Mucosa of descending colon (tissue), 3 donors: ENCODE measurements at regions not wholly inside any gene's neighbourhood (a gene's known extent, or its start where the extent isn't known, plus 50 kb on each side); places are given as distances from the start of the nearest gene placed in this dataset.

Experiments
- ATAC-seq: fragments of 200-7000 bp; cut with Tn5 transposase; one replicate; pipeline ENCODE4 v1.9.1; 2020; ENCODE audit warnings: mild to moderate bottlenecking, moderate library complexity
- DNase-seq, 3 donors: peaks; one replicate each; pipeline ENCODE4 v3.0.0-alpha.2; 2020
- H3K36me3 ChIP-seq: fragments of 200-600 bp; one replicate; pipeline ENCODE4 v1.8.0; 2021; ENCODE audit warnings: low read depth, mild to moderate bottlenecking
- H3K4me1 ChIP-seq: fragments of 200-600 bp; one replicate; pipeline ENCODE4 v1.8.0; 2021; ENCODE audit warnings: low read depth, mild to moderate bottlenecking
- H3K4me3 ChIP-seq: fragments of 200-600 bp; one replicate; pipeline ENCODE4 v1.8.0; 2021; ENCODE audit warnings: mild to moderate bottlenecking
- H3K9me3 ChIP-seq: fragments of 200-600 bp; one replicate; pipeline ENCODE4 v1.8.0; 2021; ENCODE audit warnings: mild to moderate bottlenecking
- intact Hi-C, 2 donors: fragments of 100-400 bp; cut with DNase I in 1 of 2; cut with micrococcal nuclease in 1 of 2; formaldehyde crosslinking; loops; one replicate each; pipeline versions ENCODE4 v1.11.0 to v1.11.1; 2022; cut with DNase I, micrococcal nuclease
- TF ChIP-seq, protein P1 (sequence below): fragments of 200-600 bp; IDR thresholded peaks from one replicate; pipeline ENCODE4 v1.8.0; 2022; ENCODE audit warnings: antibody characterized with exemption, mild to moderate bottlenecking
- donor health status: DM: no; HTN: no; CAD: no; lungs with moderate emphysema.
- donor health status: DM: no; HTN: no; CAD: no.
- donor health status: DM: no; HTN: yes; CAD: no.

DNA sequence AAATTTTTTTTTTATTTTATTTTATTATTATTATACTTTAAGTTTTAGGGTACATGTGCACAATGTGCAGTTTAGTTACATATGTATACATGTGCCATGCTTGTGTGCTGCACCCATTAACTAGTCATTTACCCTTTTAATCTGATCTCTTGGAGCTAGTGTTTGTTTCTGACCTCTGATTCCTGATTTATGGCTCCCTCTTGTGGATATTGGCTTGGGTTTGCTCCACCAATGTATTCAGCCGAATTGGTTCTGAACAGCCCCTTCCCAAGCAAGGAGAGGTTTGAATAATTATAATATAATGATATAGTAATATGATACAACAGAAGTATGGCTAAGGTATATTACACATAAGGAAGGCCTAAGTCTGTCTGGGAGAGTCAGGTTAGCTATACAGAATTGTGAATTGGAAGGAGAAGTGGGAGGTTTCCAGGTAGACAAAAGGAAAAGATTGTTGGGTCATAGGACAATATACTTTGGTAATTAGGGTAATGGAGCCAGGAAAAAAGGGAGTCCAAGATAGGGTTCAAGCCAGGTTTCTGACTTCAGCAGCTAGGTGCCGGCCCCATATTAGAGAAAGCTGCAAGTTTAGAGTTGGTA is 53.1 kb upstream of the HMCN1 start:
- H3K36me3 ChIP-seq = no peaks in the 10 kb centered on the region
- DNase-seq = peak in 1 of 3 donors; percentile 57
- TF ChIP-seq, protein P1, sequence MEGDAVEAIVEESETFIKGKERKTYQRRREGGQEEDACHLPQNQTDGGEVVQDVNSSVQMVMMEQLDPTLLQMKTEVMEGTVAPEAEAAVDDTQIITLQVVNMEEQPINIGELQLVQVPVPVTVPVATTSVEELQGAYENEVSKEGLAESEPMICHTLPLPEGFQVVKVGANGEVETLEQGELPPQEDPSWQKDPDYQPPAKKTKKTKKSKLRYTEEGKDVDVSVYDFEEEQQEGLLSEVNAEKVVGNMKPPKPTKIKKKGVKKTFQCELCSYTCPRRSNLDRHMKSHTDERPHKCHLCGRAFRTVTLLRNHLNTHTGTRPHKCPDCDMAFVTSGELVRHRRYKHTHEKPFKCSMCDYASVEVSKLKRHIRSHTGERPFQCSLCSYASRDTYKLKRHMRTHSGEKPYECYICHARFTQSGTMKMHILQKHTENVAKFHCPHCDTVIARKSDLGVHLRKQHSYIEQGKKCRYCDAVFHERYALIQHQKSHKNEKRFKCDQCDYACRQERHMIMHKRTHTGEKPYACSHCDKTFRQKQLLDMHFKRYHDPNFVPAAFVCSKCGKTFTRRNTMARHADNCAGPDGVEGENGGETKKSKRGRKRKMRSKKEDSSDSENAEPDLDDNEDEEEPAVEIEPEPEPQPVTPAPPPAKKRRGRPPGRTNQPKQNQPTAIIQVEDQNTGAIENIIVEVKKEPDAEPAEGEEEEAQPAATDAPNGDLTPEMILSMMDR = peak; percentile 27
- no peak overlapping the region for H3K4me3 ChIP-seq
- H3K9me3 ChIP-seq = no peaks in the 10 kb centered on the region
- H3K4me1 ChIP-seq = no peaks in the 10 kb centered on the region
- intact Hi-C loops = loop anchor here in 1 of 2 donors (10.0 kb wide), 1 partner anchor 366 kb away; the partner anchor contains the start of gene IVNS1ABP
- ATAC-seq = peak; percentile 73

DNA sequence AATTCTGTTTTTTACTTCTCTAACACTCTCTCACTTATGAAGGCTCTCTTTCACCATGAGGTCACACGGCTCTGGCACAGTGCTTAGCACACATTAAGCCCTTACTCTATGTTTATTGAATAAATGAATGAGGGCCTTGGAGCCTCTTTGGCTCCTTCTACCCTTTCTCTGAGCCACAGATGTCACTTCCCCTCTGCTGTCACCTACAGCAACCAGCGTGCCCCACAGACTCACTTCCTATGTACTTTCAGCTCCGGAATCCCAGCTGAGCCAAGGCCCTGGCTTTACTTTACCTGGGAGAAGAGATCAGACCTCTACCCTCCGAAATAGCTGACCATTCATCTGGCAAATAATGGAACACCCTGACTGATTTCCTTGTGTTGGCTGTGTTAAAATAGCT is 53.7 kb upstream of the HMCN1 start:
- no peaks in the 10 kb centered on the region for H3K9me3 ChIP-seq
- no peak overlapping the region for H3K4me3 ChIP-seq
- TF ChIP-seq, protein P1 = no peak
- intact Hi-C loops = loop anchor here in 1 of 2 donors (10.0 kb wide), 1 partner anchor 366 kb away; the partner anchor contains the start of gene IVNS1ABP
- peak; percentile 45 for ATAC-seq
- no peaks in the 10 kb centered on the region for H3K36me3 ChIP-seq
- peak in 2 of 3 donors; percentile 10 to 28 for DNase-seq
- peaks cover 5% of the 10 kb centered on the region for H3K4me1 ChIP-seq

DNA sequence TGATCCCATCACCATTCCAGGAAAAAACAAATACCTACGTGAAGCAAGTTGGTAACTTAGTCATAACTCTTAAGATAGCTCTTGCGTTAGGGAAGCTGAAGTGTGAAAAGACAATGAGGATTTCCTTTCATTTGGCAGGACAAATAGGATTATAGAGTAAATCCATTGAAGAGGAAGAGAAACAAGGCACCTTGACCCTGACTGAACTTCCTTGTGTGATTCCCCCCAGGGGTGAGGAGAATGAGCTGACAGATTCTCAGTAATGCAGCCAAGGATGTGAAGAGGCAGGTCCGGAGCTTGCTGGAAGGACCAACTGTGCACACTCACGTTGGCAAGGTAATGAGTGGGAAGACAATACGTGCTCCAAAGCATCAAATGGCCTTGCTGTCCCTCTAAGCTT is 55.0 kb upstream of the HMCN1 start:
- peaks cover 8% of the 10 kb centered on the region for H3K4me1 ChIP-seq
- TF ChIP-seq, protein P1 = no peak
- intact Hi-C loops = no loop called here
- H3K4me3 ChIP-seq = no peak overlapping the region
- H3K36me3 ChIP-seq = no peaks in the 10 kb centered on the region
- H3K9me3 ChIP-seq = no peaks in the 10 kb centered on the region
- ATAC-seq = no peak
- no peak for DNase-seq

DNA sequence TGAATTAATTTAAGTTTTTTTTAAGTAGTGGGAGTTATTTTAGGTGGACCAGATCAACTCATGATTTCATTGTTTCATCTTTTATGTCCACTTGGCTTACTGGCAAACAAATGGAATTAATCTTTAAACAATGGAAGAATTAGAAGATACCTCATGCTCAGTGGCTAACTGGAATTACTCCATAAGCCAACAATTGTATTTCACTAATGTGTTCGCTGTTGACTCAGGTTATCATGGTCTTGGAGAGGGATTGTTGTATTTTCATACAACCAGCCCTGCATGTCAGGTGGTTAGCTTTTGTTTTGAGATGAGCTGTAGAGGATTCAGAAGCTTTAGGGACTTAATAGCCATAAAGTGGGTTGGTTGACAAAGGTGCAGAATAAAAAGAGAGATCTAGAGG is 57.2 kb upstream of the HMCN1 start:
- DNase-seq (no peak), ATAC-seq (no peak)
- no peak overlapping the region for H3K4me3 ChIP-seq
- intact Hi-C loops = no loop called here
- H3K36me3 ChIP-seq = no peaks in the 10 kb centered on the region
- TF ChIP-seq, protein P1 = no peak
- H3K4me1 ChIP-seq = peaks cover 8% of the 10 kb centered on the region
- H3K9me3 ChIP-seq = no peaks in the 10 kb centered on the region

DNA sequence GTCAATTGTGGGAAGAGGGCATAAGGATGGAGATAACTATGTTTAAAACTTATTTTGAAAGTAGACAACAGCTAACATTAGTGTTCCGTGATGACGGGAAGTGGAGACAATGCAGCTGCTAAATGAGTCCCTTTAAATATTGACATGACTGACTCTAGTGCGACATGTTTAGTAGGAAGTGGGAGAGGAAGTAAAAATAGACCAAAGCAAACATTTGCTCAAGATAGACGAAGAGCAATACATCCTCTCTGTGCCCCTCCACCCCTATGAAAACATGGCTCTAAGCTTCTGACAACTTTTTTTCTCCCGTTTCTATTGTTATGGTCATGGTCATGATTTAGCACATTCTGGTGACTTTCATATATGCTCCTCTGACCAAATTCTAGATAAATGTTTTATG is 60.0 kb upstream of the HMCN1 start:
- no peaks in the 10 kb centered on the region for H3K9me3 ChIP-seq
- TF ChIP-seq, protein P1 = no peak
- DNase-seq (peak in 1 of 3 donors; percentile 18), ATAC-seq (peak; percentile 87)
- peaks cover 8% of the 10 kb centered on the region for H3K4me1 ChIP-seq
- no peak overlapping the region for H3K4me3 ChIP-seq
- no peaks in the 10 kb centered on the region for H3K36me3 ChIP-seq
- intact Hi-C loops = no loop called here
